ENCODE measurements at regions not wholly inside any gene's neighbourhood (a gene's known extent, or its start where the extent isn't known, plus 50 kb on each side); places are given as distances from the start of the nearest gene placed in this dataset.

DNA sequence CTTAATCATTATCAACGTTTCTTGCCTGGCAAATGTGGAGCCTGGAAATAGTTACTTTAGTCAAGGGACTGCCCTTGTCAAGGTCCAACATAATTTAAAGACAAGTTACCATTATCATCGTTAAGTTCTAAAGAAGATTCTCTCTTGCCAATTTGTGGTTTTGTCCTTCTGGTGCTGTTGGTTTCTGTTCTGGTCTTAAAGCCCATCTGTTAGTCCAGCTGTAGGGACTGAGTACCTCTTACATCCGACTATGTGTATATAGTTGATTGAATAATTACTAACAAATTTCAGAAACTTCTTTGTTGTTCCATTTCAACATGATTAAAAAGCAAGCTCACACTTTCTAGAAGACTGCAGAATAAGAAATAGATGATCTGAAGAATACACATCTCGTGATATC lies 1854.9 kb downstream of the MAT2B start:
- DNase-seq (ENCODE audit: low spot score): no peak
- no peak overlapping the region for H3K27ac Mint-ChIP-seq (ENCODE audit: unreplicated experiment)
- no peaks in the 10 kb centered on the region for H3K9me3 Mint-ChIP-seq (ENCODE audit: low read depth)
- H3K27me3 Mint-ChIP-seq (ENCODE audit: low read depth): peaks cover 6% of the 10 kb centered on the region
- no peaks in the 10 kb centered on the region for H3K4me1 Mint-ChIP-seq (ENCODE audit: low read depth)
- no peaks in the 10 kb centered on the region for H3K36me3 Mint-ChIP-seq (ENCODE audit: low read depth)
- H3K4me3 Mint-ChIP-seq (ENCODE audit: unreplicated experiment): no peak overlapping the region
- TF ChIP-seq, protein P1, sequence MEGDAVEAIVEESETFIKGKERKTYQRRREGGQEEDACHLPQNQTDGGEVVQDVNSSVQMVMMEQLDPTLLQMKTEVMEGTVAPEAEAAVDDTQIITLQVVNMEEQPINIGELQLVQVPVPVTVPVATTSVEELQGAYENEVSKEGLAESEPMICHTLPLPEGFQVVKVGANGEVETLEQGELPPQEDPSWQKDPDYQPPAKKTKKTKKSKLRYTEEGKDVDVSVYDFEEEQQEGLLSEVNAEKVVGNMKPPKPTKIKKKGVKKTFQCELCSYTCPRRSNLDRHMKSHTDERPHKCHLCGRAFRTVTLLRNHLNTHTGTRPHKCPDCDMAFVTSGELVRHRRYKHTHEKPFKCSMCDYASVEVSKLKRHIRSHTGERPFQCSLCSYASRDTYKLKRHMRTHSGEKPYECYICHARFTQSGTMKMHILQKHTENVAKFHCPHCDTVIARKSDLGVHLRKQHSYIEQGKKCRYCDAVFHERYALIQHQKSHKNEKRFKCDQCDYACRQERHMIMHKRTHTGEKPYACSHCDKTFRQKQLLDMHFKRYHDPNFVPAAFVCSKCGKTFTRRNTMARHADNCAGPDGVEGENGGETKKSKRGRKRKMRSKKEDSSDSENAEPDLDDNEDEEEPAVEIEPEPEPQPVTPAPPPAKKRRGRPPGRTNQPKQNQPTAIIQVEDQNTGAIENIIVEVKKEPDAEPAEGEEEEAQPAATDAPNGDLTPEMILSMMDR (IDR thresholded peaks at IDR 0.05): no peak

DNA sequence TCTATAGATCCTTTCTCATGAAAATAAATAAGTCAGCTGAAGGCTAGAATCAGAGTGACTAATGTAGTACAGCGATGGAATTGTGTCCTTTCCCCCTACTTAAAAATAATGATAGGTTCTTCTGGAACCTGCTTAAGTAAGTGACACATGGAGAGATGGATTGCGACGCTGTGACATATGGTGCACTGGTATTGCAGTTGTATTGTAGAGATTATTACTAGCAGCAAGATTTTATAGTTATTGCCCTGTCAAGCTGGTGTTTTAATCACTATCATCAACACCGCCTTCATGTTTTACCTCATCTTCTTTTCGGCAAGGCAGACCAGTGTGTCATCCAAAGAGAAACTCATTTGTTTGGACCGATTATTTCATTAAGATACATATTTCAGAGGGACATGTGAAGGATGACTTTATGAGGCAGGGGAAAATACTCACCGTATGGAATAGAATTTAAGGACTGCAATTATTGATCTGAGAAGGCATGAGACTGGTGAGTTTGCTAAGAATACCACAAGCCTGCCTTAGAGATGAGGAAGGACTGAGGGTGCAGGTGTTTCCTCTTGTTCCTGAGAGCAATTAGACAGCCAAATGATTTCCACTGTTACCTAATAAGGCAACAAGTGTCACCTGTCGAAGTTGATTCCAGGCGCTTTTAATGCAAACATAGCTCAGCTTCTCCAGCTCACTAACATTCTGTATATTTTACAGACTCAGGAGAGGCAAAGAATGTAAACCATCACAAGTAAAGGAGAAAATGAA lies 1855.5 kb downstream of the MAT2B start:
- Mint-ChIP-seq H3K4me1 (ENCODE audit: low read depth) (no peaks in the 10 kb centered on the region), H3K36me3 (ENCODE audit: low read depth) (no peaks in the 10 kb centered on the region), H3K27ac (ENCODE audit: unreplicated experiment) (no peak overlapping the region), H3K4me3 (ENCODE audit: unreplicated experiment) (no peak overlapping the region), H3K27me3 (ENCODE audit: low read depth) (peaks cover 6% of the 10 kb centered on the region), H3K9me3 (ENCODE audit: low read depth) (no peaks in the 10 kb centered on the region)
- DNase-seq (ENCODE audit: low spot score): no peak
- TF ChIP-seq, protein P1 (IDR thresholded peaks at IDR 0.05): no peak

DNA sequence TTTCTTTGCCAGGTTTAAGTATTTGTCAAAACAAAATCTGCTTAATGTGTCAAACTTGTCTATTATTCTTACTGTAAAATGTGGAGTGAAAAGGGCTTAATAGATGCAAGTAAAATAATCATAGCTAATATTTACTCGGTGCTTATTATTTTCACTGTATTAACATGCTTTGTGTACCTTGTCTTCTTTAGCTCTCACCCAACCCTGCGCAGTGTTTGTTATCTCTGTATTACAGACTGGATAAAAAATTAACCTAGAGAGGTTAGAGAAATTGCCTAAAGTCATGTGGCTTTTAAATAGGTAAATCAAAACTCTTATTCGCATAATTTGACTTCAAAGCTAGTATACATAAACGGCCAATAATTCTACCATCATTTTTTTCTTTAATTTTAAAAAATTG lies 1864.8 kb downstream of the MAT2B start:
- H3K36me3 Mint-ChIP-seq (ENCODE audit: low read depth): no peaks in the 10 kb centered on the region
- DNase-seq (ENCODE audit: low spot score): no peak
- H3K27me3 Mint-ChIP-seq (ENCODE audit: low read depth): no peaks in the 10 kb centered on the region
- H3K27ac Mint-ChIP-seq (ENCODE audit: unreplicated experiment): no peak overlapping the region
- no peak overlapping the region for H3K4me3 Mint-ChIP-seq (ENCODE audit: unreplicated experiment)
- H3K9me3 Mint-ChIP-seq (ENCODE audit: low read depth): no peaks in the 10 kb centered on the region
- H3K4me1 Mint-ChIP-seq (ENCODE audit: low read depth): no peaks in the 10 kb centered on the region
- TF ChIP-seq, protein P1 (IDR thresholded peaks at IDR 0.05): no peak

DNA sequence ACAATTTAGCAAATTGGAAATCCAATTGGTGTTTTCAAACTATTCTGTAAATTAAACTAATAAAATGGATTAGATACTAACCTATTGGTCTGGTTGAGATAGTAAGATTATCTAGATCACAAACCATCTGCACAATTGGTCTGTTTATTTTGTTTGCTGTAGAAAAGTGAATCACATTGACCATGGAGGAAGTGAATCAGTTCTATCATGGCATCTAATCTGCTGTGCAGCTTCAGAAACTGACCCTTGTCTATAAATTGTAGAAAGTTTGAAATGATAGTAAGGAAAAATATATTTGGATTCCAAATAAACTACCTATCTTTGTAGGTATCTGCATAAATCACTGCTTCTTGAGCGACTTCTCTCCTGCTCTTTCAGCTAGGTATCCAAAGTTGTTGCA lies 1865.4 kb downstream of the MAT2B start:
- no peak overlapping the region for H3K4me3 Mint-ChIP-seq (ENCODE audit: unreplicated experiment)
- H3K36me3 Mint-ChIP-seq (ENCODE audit: low read depth): no peaks in the 10 kb centered on the region
- DNase-seq (ENCODE audit: low spot score): no peak
- no peaks in the 10 kb centered on the region for H3K4me1 Mint-ChIP-seq (ENCODE audit: low read depth)
- TF ChIP-seq, protein P1 (IDR thresholded peaks at IDR 0.05): no peak
- H3K27ac Mint-ChIP-seq (ENCODE audit: unreplicated experiment): no peak overlapping the region
- H3K9me3 Mint-ChIP-seq (ENCODE audit: low read depth): no peaks in the 10 kb centered on the region
- no peaks in the 10 kb centered on the region for H3K27me3 Mint-ChIP-seq (ENCODE audit: low read depth)

DNA sequence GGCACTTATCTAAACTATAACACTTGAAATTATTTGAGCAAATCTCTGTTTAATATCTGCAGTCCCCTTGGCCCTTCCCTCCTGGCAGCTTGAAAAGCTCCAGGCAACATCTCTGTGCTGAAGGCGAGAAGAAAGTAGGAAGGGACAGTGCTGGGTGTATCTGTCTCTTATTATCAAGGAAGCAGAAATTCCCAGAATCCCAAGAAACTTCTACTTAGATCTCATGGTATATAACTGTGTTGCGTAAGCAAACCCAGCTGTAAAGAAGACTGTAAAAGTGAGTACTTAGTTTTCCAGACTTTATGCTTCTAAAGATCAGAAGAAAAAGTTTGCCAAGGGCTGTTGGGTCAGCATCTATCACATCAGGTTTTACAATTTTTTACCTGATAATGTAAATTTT lies 1869.8 kb downstream of the MAT2B start:
- no peak overlapping the region for H3K27ac Mint-ChIP-seq (ENCODE audit: unreplicated experiment)

More for the DNA sequence above, 1869.8 kb downstream of the MAT2B start:
- no peak for DNase-seq (ENCODE audit: low spot score)
- TF ChIP-seq, protein P1 (IDR thresholded peaks at IDR 0.05): no peak
- peaks cover 2% of the 10 kb centered on the region for H3K27me3 Mint-ChIP-seq (ENCODE audit: low read depth)
- no peaks in the 10 kb centered on the region for H3K4me1 Mint-ChIP-seq (ENCODE audit: low read depth)
- no peak overlapping the region for H3K4me3 Mint-ChIP-seq (ENCODE audit: unreplicated experiment)
- no peaks in the 10 kb centered on the region for H3K36me3 Mint-ChIP-seq (ENCODE audit: low read depth)
- no peaks in the 10 kb centered on the region for H3K9me3 Mint-ChIP-seq (ENCODE audit: low read depth)
